ENCODE measurements at regions not wholly inside any gene's neighbourhood (a gene's known extent, or its start where the extent isn't known, plus 50 kb on each side); places are given as distances from the start of the nearest gene placed in this dataset.

- no peak for TF ChIP-seq EZH2phosphoT487 (IDR thresholded peaks at IDR 0.05; ENCODE audit: borderline replicate concordance)
- no peak for TF ChIP-seq CTCF (conservative IDR thresholded peaks at IDR 0.05; ENCODE audit: low read length)
- Histone ChIP-seq H3K4me1 (ENCODE audit: insufficient read depth, low read length, poor library complexity, severe bottlenecking) (no peaks in the 10 kb centered on the region), H2AFZ (ENCODE audit: low read length) (no peak overlapping the region), H3K36me3 (ENCODE audit: insufficient read depth, low read length) (no peaks in the 10 kb centered on the region), H3K79me2 (ENCODE audit: insufficient read depth, low read length) (no peaks in the 10 kb centered on the region), H4K20me1 (ENCODE audit: insufficient read depth, low read length, poor library complexity, severe bottlenecking) (no peaks in the 10 kb centered on the region), H3K9me2 (replicated peaks; ENCODE audit: low read depth, low read length) (no peaks in the 10 kb centered on the region), H3K9ac (ENCODE audit: low read depth, low read length, poor library complexity, severe bottlenecking) (no peak overlapping the region), H3F3A (ENCODE audit: low read depth) (no peaks in the 10 kb centered on the region), H3K9me3 (ENCODE audit: insufficient read depth, low read depth, low read length) (no peaks in the 10 kb centered on the region), H3K4me2 (ENCODE audit: low read depth, low read length, poor library complexity, severe bottlenecking) (no peak overlapping the region), H3K27me3 (ENCODE audit: insufficient read depth, low read length, poor library complexity, severe bottlenecking) (no peaks in the 10 kb centered on the region), H3K4me3 (ENCODE audit: low read length, poor library complexity, severe bottlenecking) (no peak overlapping the region)
Measured at GRCh38 chr20:21609221-21609620, 95.4 kb upstream of the NKX2-2 start.

- TF ChIP-seq EZH2phosphoT487 (IDR thresholded peaks at IDR 0.05; ENCODE audit: borderline replicate concordance) (no peak), CTCF (conservative IDR thresholded peaks at IDR 0.05; ENCODE audit: low read length) (no peak)
- no peaks in the 10 kb centered on the region for H3K36me3 ChIP-seq (ENCODE audit: insufficient read depth, low read length)
Measured at GRCh38 chr20:21608777-21609176, 94.9 kb upstream of the NKX2-2 start.

GRCh38 chr20:21607971-21608725 is 94.3 kb upstream of the NKX2-2 start:
- Histone ChIP-seq H3K4me1 (ENCODE audit: insufficient read depth, low read length, poor library complexity, severe bottlenecking) (no peaks in the 10 kb centered on the region), H3K4me2 (ENCODE audit: low read depth, low read length, poor library complexity, severe bottlenecking) (no peak overlapping the region), H3K9ac (ENCODE audit: low read depth, low read length, poor library complexity, severe bottlenecking) (no peak overlapping the region), H2AFZ (ENCODE audit: low read length) (no peak overlapping the region), H3K9me2 (replicated peaks; ENCODE audit: low read depth, low read length) (no peaks in the 10 kb centered on the region), H3K9me3 (ENCODE audit: insufficient read depth, low read depth, low read length) (no peaks in the 10 kb centered on the region), H3F3A (ENCODE audit: low read depth) (no peaks in the 10 kb centered on the region), H3K36me3 (ENCODE audit: insufficient read depth, low read length) (no peaks in the 10 kb centered on the region), H3K27me3 (ENCODE audit: insufficient read depth, low read length, poor library complexity, severe bottlenecking) (no peaks in the 10 kb centered on the region), H4K20me1 (ENCODE audit: insufficient read depth, low read length, poor library complexity, severe bottlenecking) (no peaks in the 10 kb centered on the region), H3K79me2 (ENCODE audit: insufficient read depth, low read length) (no peaks in the 10 kb centered on the region), H3K4me3 (ENCODE audit: low read length, poor library complexity, severe bottlenecking) (no peak overlapping the region)
- TF ChIP-seq EZH2phosphoT487 (IDR thresholded peaks at IDR 0.05; ENCODE audit: borderline replicate concordance) (no peak), CTCF (conservative IDR thresholded peaks at IDR 0.05; ENCODE audit: low read length) (no peak)

More at GRCh38 chr20:21608777-21609176, 94.9 kb upstream of the NKX2-2 start:
- Histone ChIP-seq H3K4me2 (ENCODE audit: low read depth, low read length, poor library complexity, severe bottlenecking) (no peak overlapping the region), H3K4me3 (ENCODE audit: low read length, poor library complexity, severe bottlenecking) (no peak overlapping the region), H3K9me2 (replicated peaks; ENCODE audit: low read depth, low read length) (no peaks in the 10 kb centered on the region), H3K9me3 (ENCODE audit: insufficient read depth, low read depth, low read length) (no peaks in the 10 kb centered on the region), H3K27me3 (ENCODE audit: insufficient read depth, low read length, poor library complexity, severe bottlenecking) (no peaks in the 10 kb centered on the region), H4K20me1 (ENCODE audit: insufficient read depth, low read length, poor library complexity, severe bottlenecking) (no peaks in the 10 kb centered on the region), H2AFZ (ENCODE audit: low read length) (no peak overlapping the region), H3K79me2 (ENCODE audit: insufficient read depth, low read length) (no peaks in the 10 kb centered on the region), H3F3A (ENCODE audit: low read depth) (no peaks in the 10 kb centered on the region), H3K4me1 (ENCODE audit: insufficient read depth, low read length, poor library complexity, severe bottlenecking) (no peaks in the 10 kb centered on the region), H3K9ac (ENCODE audit: low read depth, low read length, poor library complexity, severe bottlenecking) (no peak overlapping the region)
